Mesothelial cell of epicardium (in vitro differentiated cells): ENCODE measurements at regions not wholly inside any gene's neighbourhood (a gene's known extent, or its start where the extent isn't known, plus 50 kb on each side); places are given as distances from the start of the nearest gene placed in this dataset.
A peak's percentile ranks its signal among the peaks of the same experiment; 100 is the strongest.

ENCODE experiments used
- DNase-seq, 2 experiments: peaks; one replicate each; pipeline ENCODE4 v3.0.0; 2021; ENCODE audit warnings: low spot score in 2 of 2; ENCODE audit not compliant: unreplicated experiment in 2 of 2
- H3K27ac Mint-ChIP-seq: 2 replicates; pipeline ENCODE4 v1.8.0; 2021; ENCODE audit warnings: mixed read lengths
- H3K27me3 Mint-ChIP-seq: 2 replicates; pipeline ENCODE4 v1.8.0; 2021; ENCODE audit warnings: low read depth, mixed read lengths
- H3K36me3 Mint-ChIP-seq: 2 replicates; pipeline ENCODE4 v1.8.0; 2021; ENCODE audit warnings: mixed read lengths
- H3K4me1 Mint-ChIP-seq: 2 replicates; pipeline ENCODE4 v1.8.0; 2021; ENCODE audit warnings: mixed read lengths
- H3K4me3 Mint-ChIP-seq: 2 replicates; pipeline ENCODE4 v1.8.0; 2021; ENCODE audit warnings: mild to moderate bottlenecking, moderate library complexity, mixed read lengths
- H3K9me3 Mint-ChIP-seq: 2 replicates; pipeline ENCODE4 v1.8.0; 2021; ENCODE audit warnings: mixed read lengths
- CTCF ChIP-seq: fragments of 200-600 bp; sonication (generic); IDR thresholded peaks from one replicate; pipeline ENCODE4 v1.5.0; 2021; ENCODE audit warnings: antibody characterized with exemption; ENCODE audit not compliant: unreplicated experiment

- Mint-ChIP-seq H3K9me3 (peaks cover 17% of the 10 kb centered on the region), H3K4me1 (no peaks in the 10 kb centered on the region), H3K4me3 (no peak overlapping the region), H3K27ac (no peak overlapping the region), H3K36me3 (no peaks in the 10 kb centered on the region), H3K27me3 (no peaks in the 10 kb centered on the region)
- no peak for DNase-seq
- TF ChIP-seq CTCF = no peak
These were observed 1032.4 kb downstream of the TBC1D22A start for GRCh38 chr22:47794851-47795250.

- no peak for TF ChIP-seq CTCF
- DNase-seq = no peak
- Mint-ChIP-seq H3K27me3 (no peaks in the 10 kb centered on the region), H3K4me3 (no peak overlapping the region), H3K4me1 (no peaks in the 10 kb centered on the region), H3K27ac (no peak overlapping the region), H3K36me3 (no peaks in the 10 kb centered on the region), H3K9me3 (peaks cover 7% of the 10 kb centered on the region)
These were observed 1031.1 kb downstream of the TBC1D22A start for GRCh38 chr22:47793304-47794101.

GRCh38 chr22:47789171-47789570, 1026.7 kb downstream of the TBC1D22A start:
- no peak for TF ChIP-seq CTCF
- no peak overlapping the region for H3K4me3 Mint-ChIP-seq

DNA sequence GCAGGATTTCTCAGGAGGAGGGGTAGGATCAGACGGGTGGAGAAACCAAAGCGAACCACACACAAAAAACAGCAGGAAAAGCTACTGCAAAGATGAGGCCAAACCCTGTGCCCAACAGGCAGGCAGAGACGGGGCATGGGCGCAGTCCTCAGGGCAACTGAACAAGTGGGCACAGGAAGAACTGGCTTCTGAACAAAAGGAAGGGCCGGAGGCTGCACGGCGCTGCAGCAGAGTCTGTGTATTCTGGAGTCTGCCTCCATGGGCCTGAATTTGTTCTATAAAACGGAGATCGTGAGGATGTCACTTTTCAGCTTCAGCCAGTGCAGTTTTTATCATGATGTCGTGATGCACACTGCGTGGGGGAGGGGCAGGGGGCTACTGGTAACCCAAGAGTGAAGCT, 1026.0 kb downstream of the TBC1D22A start:
- Mint-ChIP-seq H3K4me1 (no peaks in the 10 kb centered on the region), H3K36me3 (no peaks in the 10 kb centered on the region), H3K9me3 (peaks cover 7% of the 10 kb centered on the region), H3K4me3 (no peak overlapping the region), H3K27ac (no peak overlapping the region), H3K27me3 (no peaks in the 10 kb centered on the region)
- TF ChIP-seq CTCF = no peak
- DNase-seq = peak in 1 of 2 experiments; percentile 21

More at GRCh38 chr22:47789171-47789570, 1026.7 kb downstream of the TBC1D22A start:
- Mint-ChIP-seq H3K4me1 (no peaks in the 10 kb centered on the region), H3K9me3 (peaks cover 7% of the 10 kb centered on the region), H3K27me3 (no peaks in the 10 kb centered on the region), H3K36me3 (no peaks in the 10 kb centered on the region), H3K27ac (no peak overlapping the region)
- no peak for DNase-seq

GRCh38 chr22:47787501-47788227, 1025.2 kb downstream of the TBC1D22A start:
- Mint-ChIP-seq H3K9me3 (peaks cover 7% of the 10 kb centered on the region), H3K4me1 (no peaks in the 10 kb centered on the region), H3K27ac (no peak overlapping the region), H3K4me3 (no peak overlapping the region), H3K36me3 (no peaks in the 10 kb centered on the region), H3K27me3 (no peaks in the 10 kb centered on the region)
- peak in 1 of 2 experiments; percentile 29 for DNase-seq
- TF ChIP-seq CTCF = no peak
